Prostate gland (tissue), 2 donors: ENCODE measurements at regions not wholly inside any gene's neighbourhood (a gene's known extent, or its start where the extent isn't known, plus 50 kb on each side); places are given as distances from the start of the nearest gene placed in this dataset.

Experiments
- DNase-seq: peaks from one replicate; pipeline ENCODE4 v3.0.0-alpha.2; 2019; ENCODE audit warnings: low spot score
- H3K27ac ChIP-seq, 2 donors: fragments of 200-600 bp; sonication (generic); 2 replicates each; pipeline ENCODE4 v1.5.1; 2017 to 2019
- H3K27me3 ChIP-seq: fragments of 200-600 bp; sonication (generic); replicated peaks from 2 replicates; pipeline ENCODE4 v1.5.1; 2019; ENCODE audit not compliant: insufficient read depth
- H3K36me3 ChIP-seq, 2 donors: fragments of 200-600 bp; sonication (generic); 1 replicate in 1 of 2; 2 replicates in 1 of 2; pipeline versions ENCODE4 v1.5.1 to v1.8.1; 2017 to 2019
- H3K4me1 ChIP-seq: fragments of 200-600 bp; sonication (generic); replicated peaks from 2 replicates; pipeline ENCODE4 v1.5.1; 2019
- H3K4me3 ChIP-seq, 2 donors: fragments of 200-600 bp; sonication (generic); 2 replicates each; pipeline ENCODE4 v1.5.1; 2017 to 2019
- H3K9me3 ChIP-seq: fragments of 200-600 bp; sonication (generic); 2 replicates; pipeline ENCODE4 v1.5.1; 2017
- POLR2A ChIP-seq: fragments of 450-650 bp; IDR thresholded peaks from one replicate; pipeline ENCODE4 v1.6.1; 2016; ENCODE audit warnings: antibody characterized with exemption, mild to moderate bottlenecking
- POLR2AphosphoS5 ChIP-seq: sonication (generic); formaldehyde crosslinking; IDR thresholded peaks from one replicate; pipeline ENCODE4 v1.6.1; 2017; ENCODE audit warnings: antibody characterized with exemption
- WGBS: methylation state at CpG from one replicate; pipeline ENCODE4 v1.1.5; 2018; 5-methylcytosine and 5-hydroxymethylcytosine counted together
- intact Hi-C: fragments of 100-400 bp; cut with DNase I; formaldehyde crosslinking; loops from one replicate; pipeline ENCODE4 v1.14.2; 2022
- TF ChIP-seq, protein P1 (sequence below), 4 experiments: fragments of 200-600 bp in 2 of 4; fragments of 450-650 bp in 2 of 4; sonication (generic) in 2 of 4; IDR thresholded peaks; 1 replicate in 3 of 4; 2 replicates in 1 of 4; pipeline ENCODE4 v1.5.1; 2016 to 2019; ENCODE audit warnings: antibody characterized with exemption in 4 of 4, mild to moderate bottlenecking in 2 of 4, moderate library complexity in 2 of 4

DNA sequence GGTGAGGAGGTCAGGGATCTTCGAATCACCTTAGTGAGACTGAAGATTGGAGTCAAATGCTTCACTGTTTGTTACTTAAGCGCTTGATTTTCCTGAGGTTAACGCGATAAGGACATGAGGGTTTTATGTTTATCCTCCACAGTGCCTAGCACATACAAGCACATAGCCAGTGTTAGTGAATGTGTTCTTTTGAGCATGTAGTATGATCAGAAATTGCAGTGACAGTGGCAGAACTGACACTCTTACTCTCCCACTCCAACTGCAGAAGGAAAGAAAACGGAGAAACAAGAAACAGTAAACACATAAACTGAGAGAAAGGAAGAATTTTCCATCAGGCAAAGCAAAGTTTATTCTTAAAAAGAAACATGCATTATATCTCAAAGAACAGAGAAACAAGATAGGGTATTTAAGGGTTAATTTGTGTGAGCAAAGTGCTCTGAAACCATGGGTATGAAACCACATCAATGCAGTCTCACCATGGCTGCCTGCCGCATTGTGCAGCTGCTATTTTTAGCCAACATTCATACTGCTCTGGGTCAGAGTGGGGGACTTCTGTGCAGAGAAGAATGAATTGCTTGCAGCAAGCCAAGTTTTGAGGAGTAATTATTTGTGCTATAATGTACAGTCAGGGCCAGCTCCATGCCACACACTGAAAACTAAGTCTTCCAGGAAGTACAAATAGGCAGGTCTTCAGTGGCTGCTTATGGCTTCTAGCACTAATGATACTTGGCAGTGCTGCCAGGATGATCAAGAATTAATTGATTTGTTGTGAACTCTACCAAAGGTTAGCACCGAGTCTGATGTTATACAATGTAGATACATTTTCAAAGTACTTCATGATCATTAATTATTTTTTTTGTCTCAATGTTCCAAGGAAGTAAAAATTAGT is 152.0 kb downstream of the MACC1 start:
- no peaks in the 10 kb centered on the region for H3K9me3 ChIP-seq
- no peaks in the 10 kb centered on the region for H3K4me1 ChIP-seq
- DNase-seq = no peak
- no peaks in the 10 kb centered on the region for H3K27me3 ChIP-seq
- no peaks in the 10 kb centered on the region for H3K36me3 ChIP-seq
- H3K4me3 ChIP-seq = no peak overlapping the region
- H3K27ac ChIP-seq = no peak overlapping the region
- TF ChIP-seq POLR2A (no peak), POLR2AphosphoS5 (no peak)
- TF ChIP-seq, protein P1, sequence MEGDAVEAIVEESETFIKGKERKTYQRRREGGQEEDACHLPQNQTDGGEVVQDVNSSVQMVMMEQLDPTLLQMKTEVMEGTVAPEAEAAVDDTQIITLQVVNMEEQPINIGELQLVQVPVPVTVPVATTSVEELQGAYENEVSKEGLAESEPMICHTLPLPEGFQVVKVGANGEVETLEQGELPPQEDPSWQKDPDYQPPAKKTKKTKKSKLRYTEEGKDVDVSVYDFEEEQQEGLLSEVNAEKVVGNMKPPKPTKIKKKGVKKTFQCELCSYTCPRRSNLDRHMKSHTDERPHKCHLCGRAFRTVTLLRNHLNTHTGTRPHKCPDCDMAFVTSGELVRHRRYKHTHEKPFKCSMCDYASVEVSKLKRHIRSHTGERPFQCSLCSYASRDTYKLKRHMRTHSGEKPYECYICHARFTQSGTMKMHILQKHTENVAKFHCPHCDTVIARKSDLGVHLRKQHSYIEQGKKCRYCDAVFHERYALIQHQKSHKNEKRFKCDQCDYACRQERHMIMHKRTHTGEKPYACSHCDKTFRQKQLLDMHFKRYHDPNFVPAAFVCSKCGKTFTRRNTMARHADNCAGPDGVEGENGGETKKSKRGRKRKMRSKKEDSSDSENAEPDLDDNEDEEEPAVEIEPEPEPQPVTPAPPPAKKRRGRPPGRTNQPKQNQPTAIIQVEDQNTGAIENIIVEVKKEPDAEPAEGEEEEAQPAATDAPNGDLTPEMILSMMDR (IDR thresholded peaks at IDR 0.05) = no peak
- WGBS = 70% methylated on average over 7 of the region's 7 CpGs
- intact Hi-C loops = no loop called here

DNA sequence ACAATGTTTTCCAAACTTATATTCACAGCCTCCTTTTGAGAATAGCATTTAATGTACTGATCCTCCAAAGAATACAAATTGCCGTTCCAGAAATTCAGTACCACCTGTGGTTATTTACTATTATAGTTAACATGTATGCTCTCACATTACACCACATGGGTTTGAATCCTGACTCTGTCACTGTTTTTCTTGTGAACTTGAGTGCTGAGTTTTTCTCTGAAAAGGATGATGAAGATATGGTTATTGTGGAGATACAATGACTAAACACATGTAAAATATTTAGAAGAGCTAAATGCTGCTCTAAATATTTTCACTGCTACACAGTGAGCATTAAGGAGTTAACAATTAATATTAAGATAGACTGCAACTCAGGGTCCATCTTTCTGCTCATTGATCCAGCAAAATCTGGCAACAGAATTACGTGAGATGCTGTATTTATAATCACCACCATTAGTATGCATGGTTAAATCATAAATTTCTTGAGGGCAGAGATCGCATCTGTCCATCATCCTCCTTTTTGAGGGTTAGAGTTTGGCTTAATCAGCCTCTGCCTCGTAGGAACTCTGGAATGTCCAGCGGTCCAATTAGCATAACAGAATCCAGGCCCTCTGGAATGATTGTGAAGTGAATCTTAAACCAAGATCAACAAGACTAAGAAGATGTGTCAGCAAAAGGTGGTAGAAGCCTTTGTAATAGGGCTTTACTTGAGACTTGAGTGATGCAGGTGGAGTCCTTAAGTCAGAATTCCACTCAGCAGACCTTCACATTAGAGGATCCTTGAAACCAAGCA is 152.8 kb downstream of the MACC1 start:
- DNase-seq = no peak
- Histone ChIP-seq H3K27me3 (no peaks in the 10 kb centered on the region), H3K4me1 (no peaks in the 10 kb centered on the region), H3K36me3 (no peaks in the 10 kb centered on the region), H3K4me3 (no peak overlapping the region), H3K27ac (no peak overlapping the region), H3K9me3 (no peaks in the 10 kb centered on the region)
- TF ChIP-seq POLR2AphosphoS5 = no peak
- no peak for TF ChIP-seq POLR2A
- TF ChIP-seq, protein P1 (IDR thresholded peaks at IDR 0.05) = no peak
- 85% methylated on average over 5 of the region's 5 CpGs for WGBS
- intact Hi-C loops = no loop called here

DNA sequence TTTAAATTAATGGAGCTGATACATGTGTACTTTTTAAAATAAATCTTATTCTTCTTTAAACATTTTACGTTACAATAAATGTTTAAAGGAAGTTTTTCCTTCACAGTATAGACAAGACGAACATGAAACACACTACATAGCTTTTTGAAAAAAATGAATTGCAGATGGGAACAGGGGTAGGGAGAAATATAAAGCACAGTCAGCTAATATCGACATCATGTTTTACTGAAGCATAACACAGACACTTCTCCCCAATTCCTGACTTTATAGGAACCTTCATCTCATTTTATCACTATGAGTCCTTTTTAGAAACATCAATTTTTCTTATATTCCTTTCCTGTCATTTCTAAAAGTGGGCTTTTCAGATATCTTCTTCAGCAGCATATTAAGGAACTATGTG is 153.5 kb downstream of the MACC1 start:
- no peak for TF ChIP-seq POLR2AphosphoS5
- TF ChIP-seq POLR2A = no peak
- TF ChIP-seq, protein P1 (IDR thresholded peaks at IDR 0.05) = no peak
- H3K4me3 ChIP-seq = no peak overlapping the region
- H3K9me3 ChIP-seq = no peaks in the 10 kb centered on the region
- 80% methylated on average over 3 of the region's 3 CpGs for WGBS
- H3K27me3 ChIP-seq = no peaks in the 10 kb centered on the region
- H3K4me1 ChIP-seq = no peaks in the 10 kb centered on the region
- H3K27ac ChIP-seq = no peak overlapping the region
- intact Hi-C loops = no loop called here
- DNase-seq = no peak
- no peaks in the 10 kb centered on the region for H3K36me3 ChIP-seq

DNA sequence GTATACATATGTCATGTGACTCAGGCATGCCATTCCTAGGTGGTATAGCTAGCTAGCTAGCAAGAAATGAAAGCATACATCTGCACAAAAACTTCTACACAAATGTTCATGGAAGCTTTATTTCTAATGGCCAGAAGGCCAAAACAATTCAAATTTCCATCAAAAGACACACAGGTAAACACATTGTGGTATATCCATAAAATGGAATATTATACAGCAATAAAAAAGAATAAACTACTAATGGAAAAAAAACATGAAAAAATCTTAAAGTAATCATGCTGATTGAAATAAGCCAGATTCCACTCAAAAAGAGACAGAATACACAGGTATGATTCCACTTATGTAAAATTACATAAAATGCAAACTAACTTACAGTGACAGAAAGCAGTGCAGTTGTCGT is 154.3 kb downstream of the MACC1 start:
- 97% methylated on average over 1 of the region's 1 CpG for WGBS
- TF ChIP-seq POLR2A = no peak
- TF ChIP-seq, protein P1 (IDR thresholded peaks at IDR 0.05) = no peak
- no peak for TF ChIP-seq POLR2AphosphoS5
- Histone ChIP-seq H3K27me3 (no peaks in the 10 kb centered on the region), H3K27ac (no peak overlapping the region), H3K4me1 (no peaks in the 10 kb centered on the region), H3K9me3 (no peaks in the 10 kb centered on the region), H3K36me3 (no peaks in the 10 kb centered on the region), H3K4me3 (no peak overlapping the region)
- intact Hi-C loops = no loop called here
- no peak for DNase-seq
